Right forelimb (tissue), 1 donor: ENCODE measurements at regions not wholly inside any gene's neighbourhood (a gene's known extent, or its start where the extent isn't known, plus 50 kb on each side); places are given as distances from the start of the nearest gene placed in this dataset.

Experiments
- DNase-seq: peaks from one replicate; pipeline ENCODE4 v3.0.0-alpha.2; 2018

GRCh38 chr10:90418869-90419652 lies 438.8 kb downstream of the HTR7 start:
- DNase-seq: no peak

GRCh38 chr10:90420637-90421318 lies 437.1 kb downstream of the HTR7 start:
- DNase-seq: no peak

GRCh38 chr10:90421874-90422273 lies 436.0 kb downstream of the HTR7 start:
- no peak for DNase-seq

GRCh38 chr10:90424730-90425129 lies 433.1 kb downstream of the HTR7 start:
- no peak for DNase-seq

- DNase-seq: no peak
These were observed 427.7 kb downstream of the HTR7 start for GRCh38 chr10:90430186-90430585.

GRCh38 chr10:90432866-90433265 lies 425.0 kb downstream of the HTR7 start:
- DNase-seq: no peak

- DNase-seq: no peak
These were observed 422.5 kb downstream of the HTR7 start for GRCh38 chr10:90435296-90435695.

GRCh38 chr10:90437452-90437851 lies 420.4 kb downstream of the HTR7 start:
- no peak for DNase-seq

- no peak for DNase-seq
These were observed 417.0 kb downstream of the HTR7 start for GRCh38 chr10:90440870-90441269.

GRCh38 chr10:90443342-90443741 lies 414.5 kb downstream of the HTR7 start:
- no peak for DNase-seq

GRCh38 chr10:90447831-90448230 lies 410.0 kb downstream of the HTR7 start:
- no peak for DNase-seq

- DNase-seq: no peak
These were observed 407.0 kb downstream of the HTR7 start for GRCh38 chr10:90450797-90451196.

GRCh38 chr10:90451283-90451682 lies 406.6 kb downstream of the HTR7 start:
- DNase-seq: no peak

GRCh38 chr10:90458054-90458453 lies 399.8 kb downstream of the HTR7 start:
- no peak for DNase-seq

- no peak for DNase-seq
These were observed 399.3 kb downstream of the HTR7 start for GRCh38 chr10:90458571-90458970.

GRCh38 chr10:90461437-90462155 lies 396.2 kb downstream of the HTR7 start:
- no peak for DNase-seq

GRCh38 chr10:90462749-90463470 lies 394.9 kb downstream of the HTR7 start:
- no peak for DNase-seq

- no peak for DNase-seq
These were observed 393.5 kb downstream of the HTR7 start for GRCh38 chr10:90464329-90464728.

GRCh38 chr10:90470966-90471365 lies 386.9 kb downstream of the HTR7 start:
- no peak for DNase-seq

- no peak for DNase-seq
These were observed 377.4 kb downstream of the HTR7 start for GRCh38 chr10:90480466-90480865.

- no peak for DNase-seq
These were observed 376.4 kb downstream of the HTR7 start for GRCh38 chr10:90481326-90481923.

- DNase-seq: no peak
These were observed 373.3 kb downstream of the HTR7 start for GRCh38 chr10:90484518-90484917.

GRCh38 chr10:90494183-90494582 lies 363.7 kb downstream of the HTR7 start:
- no peak for DNase-seq
